Rectal smooth muscle tissue (tissue), 1 donor: ENCODE measurements at regions not wholly inside any gene's neighbourhood (a gene's known extent, or its start where the extent isn't known, plus 50 kb on each side); places are given as distances from the start of the nearest gene placed in this dataset.

Source experiments
- H3K27ac ChIP-seq: one replicate; pipeline ENCODE4 v1.7.0; 2013; ENCODE audit warnings: low read depth, low read length, inconsistent platforms
- H3K27me3 ChIP-seq: one replicate; pipeline ENCODE4 v1.7.0; 2013; ENCODE audit warnings: low read length; ENCODE audit not compliant: control insufficient read depth, insufficient read depth
- H3K36me3 ChIP-seq: one replicate; pipeline ENCODE4 v1.7.0; 2013; ENCODE audit warnings: low read length; ENCODE audit not compliant: control insufficient read depth, insufficient read depth
- H3K4me1 ChIP-seq: one replicate; pipeline ENCODE4 v1.7.0; 2013; ENCODE audit warnings: low read length; ENCODE audit not compliant: control insufficient read depth, insufficient read depth
- H3K4me3 ChIP-seq: one replicate; pipeline ENCODE4 v1.7.0; 2013; ENCODE audit warnings: low read length
- H3K9ac ChIP-seq: one replicate; pipeline ENCODE4 v1.7.0; 2013; ENCODE audit warnings: low read length

DNA sequence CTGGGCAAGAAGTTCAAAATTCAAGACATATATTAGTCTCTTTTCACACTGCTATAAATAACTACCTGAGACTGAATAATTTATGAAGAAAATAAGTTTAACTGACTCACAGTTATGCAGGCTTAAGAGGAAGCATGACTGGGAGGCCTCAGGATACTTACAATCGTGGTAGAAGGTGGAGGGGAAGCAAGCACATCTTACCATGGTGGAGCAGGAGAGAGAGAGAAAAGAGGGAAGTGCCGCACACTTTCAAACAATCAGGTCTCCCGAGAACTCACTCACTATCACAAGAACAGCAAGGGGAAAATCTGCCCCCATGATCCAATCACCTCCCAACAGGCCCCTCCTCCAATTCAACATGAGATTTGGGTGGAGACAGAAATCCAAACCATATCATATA is 273.3 kb upstream of the RASGEF1B start:
- no peaks in the 10 kb centered on the region for H3K36me3 ChIP-seq
- no peak overlapping the region for H3K9ac ChIP-seq
- no peaks in the 10 kb centered on the region for H3K4me1 ChIP-seq
- H3K27ac ChIP-seq = no peak overlapping the region
- H3K4me3 ChIP-seq = no peak overlapping the region
- H3K27me3 ChIP-seq = no peaks in the 10 kb centered on the region

DNA sequence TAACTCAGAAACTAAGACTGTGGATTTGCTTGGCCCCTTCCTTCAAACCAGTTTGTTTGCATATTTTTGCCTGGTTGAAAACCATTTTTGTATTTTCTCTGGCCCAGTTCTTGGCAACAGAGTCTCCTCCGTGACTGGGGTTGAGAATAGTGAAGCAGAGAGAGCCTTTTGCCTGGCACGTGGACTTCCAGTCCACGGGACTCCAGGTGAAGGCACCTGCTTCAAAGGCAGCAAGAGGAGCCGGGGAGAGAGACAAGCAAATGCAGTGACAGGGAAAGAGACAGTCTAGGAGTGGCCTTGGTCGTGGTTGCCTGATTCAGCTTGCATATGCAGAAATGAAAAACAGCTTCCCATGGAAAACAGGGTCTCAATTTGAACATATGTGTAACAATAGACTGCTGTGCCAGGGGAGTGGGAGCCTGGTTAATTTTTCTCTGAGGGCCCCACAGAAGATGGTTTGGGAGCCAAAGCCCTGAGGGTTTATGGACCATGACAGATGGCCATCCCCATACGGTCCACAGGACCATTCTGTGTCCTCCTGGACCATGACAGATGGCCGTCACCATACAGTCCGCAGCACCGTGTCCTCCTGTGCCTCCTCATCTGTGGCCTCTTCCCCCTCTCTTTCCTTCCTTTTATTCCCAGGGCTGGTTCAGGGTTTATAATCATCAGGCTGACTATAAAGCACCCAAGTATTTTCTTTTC is 272.2 kb upstream of the RASGEF1B start:
- Histone ChIP-seq H3K9ac (no peak overlapping the region), H3K27me3 (no peaks in the 10 kb centered on the region), H3K27ac (no peak overlapping the region), H3K36me3 (no peaks in the 10 kb centered on the region), H3K4me3 (no peak overlapping the region), H3K4me1 (no peaks in the 10 kb centered on the region)

- H3K4me1 ChIP-seq = no peaks in the 10 kb centered on the region
- H3K4me3 ChIP-seq = no peak overlapping the region
- no peak overlapping the region for H3K27ac ChIP-seq
- H3K9ac ChIP-seq = no peak overlapping the region
- no peaks in the 10 kb centered on the region for H3K36me3 ChIP-seq
- no peaks in the 10 kb centered on the region for H3K27me3 ChIP-seq
Measured at GRCh38 chr4:81740487-81740886, 268.8 kb upstream of the RASGEF1B start.

- H3K4me1 ChIP-seq = no peaks in the 10 kb centered on the region
- no peaks in the 10 kb centered on the region for H3K36me3 ChIP-seq
- H3K9ac ChIP-seq = no peak overlapping the region
- no peaks in the 10 kb centered on the region for H3K27me3 ChIP-seq
- H3K4me3 ChIP-seq = no peak overlapping the region
- no peak overlapping the region for H3K27ac ChIP-seq
Measured at GRCh38 chr4:81738891-81739290, 267.2 kb upstream of the RASGEF1B start.

- Histone ChIP-seq H3K36me3 (no peaks in the 10 kb centered on the region), H3K27ac (no peak overlapping the region), H3K9ac (no peak overlapping the region), H3K4me1 (no peaks in the 10 kb centered on the region), H3K27me3 (no peaks in the 10 kb centered on the region), H3K4me3 (no peak overlapping the region)
Measured at GRCh38 chr4:81737865-81738559, 266.3 kb upstream of the RASGEF1B start.

DNA sequence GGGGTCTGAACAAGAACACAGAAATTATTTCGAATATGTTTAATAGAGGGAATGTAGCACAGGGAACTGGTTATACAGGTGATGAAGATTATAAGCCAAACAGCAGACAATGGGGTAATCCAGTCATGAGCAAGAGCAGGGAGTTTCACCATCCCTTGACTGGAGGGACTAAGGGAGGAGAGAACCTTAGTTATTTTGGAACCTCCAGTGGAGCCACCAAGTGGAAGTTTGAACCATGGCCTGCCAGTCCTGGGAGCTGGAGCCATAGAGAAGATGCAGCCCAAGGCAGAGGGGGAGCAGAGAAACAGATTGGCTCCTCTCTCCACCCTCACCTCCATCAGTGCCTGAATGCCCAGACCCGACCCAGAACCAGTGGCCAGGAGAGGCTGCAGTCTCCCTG is 264.6 kb upstream of the RASGEF1B start:
- Histone ChIP-seq H3K36me3 (no peaks in the 10 kb centered on the region), H3K9ac (no peak overlapping the region), H3K4me1 (no peaks in the 10 kb centered on the region), H3K27me3 (no peaks in the 10 kb centered on the region), H3K27ac (no peak overlapping the region), H3K4me3 (no peak overlapping the region)

DNA sequence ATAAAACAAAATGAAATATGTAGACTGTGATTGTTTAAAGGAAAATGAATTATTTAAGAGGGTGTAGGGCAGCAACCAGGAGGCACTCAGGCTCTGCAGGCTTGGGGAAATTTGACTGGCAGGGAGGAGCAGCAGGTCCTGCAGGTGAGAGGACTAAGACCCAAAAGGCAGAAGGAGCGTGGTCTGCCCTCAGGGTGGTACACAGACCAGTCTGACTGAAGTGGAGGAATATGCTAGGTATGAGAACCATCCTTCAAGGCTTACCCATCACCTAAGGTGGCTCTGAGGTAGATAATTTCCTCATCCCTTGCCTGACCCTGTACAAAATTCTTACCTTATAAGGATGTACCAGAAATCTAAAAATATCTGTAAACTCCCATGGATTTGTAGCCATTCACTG is 261.3 kb upstream of the RASGEF1B start:
- Histone ChIP-seq H3K27ac (no peak overlapping the region), H3K27me3 (no peaks in the 10 kb centered on the region), H3K4me1 (no peaks in the 10 kb centered on the region), H3K36me3 (no peaks in the 10 kb centered on the region), H3K9ac (no peak overlapping the region), H3K4me3 (no peak overlapping the region)

GRCh38 chr4:81724925-81725329 is 253.2 kb upstream of the RASGEF1B start:
- Histone ChIP-seq H3K4me1 (no peaks in the 10 kb centered on the region), H3K27ac (no peak overlapping the region), H3K9ac (no peak overlapping the region), H3K36me3 (no peaks in the 10 kb centered on the region), H3K4me3 (no peak overlapping the region), H3K27me3 (no peaks in the 10 kb centered on the region)

GRCh38 chr4:81723927-81724587 is 252.3 kb upstream of the RASGEF1B start:
- Histone ChIP-seq H3K27me3 (no peaks in the 10 kb centered on the region), H3K4me1 (no peaks in the 10 kb centered on the region), H3K36me3 (no peaks in the 10 kb centered on the region), H3K27ac (no peak overlapping the region), H3K9ac (no peak overlapping the region), H3K4me3 (no peak overlapping the region)

- Histone ChIP-seq H3K9ac (no peak overlapping the region), H3K27ac (no peak overlapping the region), H3K27me3 (no peaks in the 10 kb centered on the region), H3K36me3 (no peaks in the 10 kb centered on the region), H3K4me3 (no peak overlapping the region), H3K4me1 (no peaks in the 10 kb centered on the region)
Measured at GRCh38 chr4:81723019-81723884, 251.5 kb upstream of the RASGEF1B start.

DNA sequence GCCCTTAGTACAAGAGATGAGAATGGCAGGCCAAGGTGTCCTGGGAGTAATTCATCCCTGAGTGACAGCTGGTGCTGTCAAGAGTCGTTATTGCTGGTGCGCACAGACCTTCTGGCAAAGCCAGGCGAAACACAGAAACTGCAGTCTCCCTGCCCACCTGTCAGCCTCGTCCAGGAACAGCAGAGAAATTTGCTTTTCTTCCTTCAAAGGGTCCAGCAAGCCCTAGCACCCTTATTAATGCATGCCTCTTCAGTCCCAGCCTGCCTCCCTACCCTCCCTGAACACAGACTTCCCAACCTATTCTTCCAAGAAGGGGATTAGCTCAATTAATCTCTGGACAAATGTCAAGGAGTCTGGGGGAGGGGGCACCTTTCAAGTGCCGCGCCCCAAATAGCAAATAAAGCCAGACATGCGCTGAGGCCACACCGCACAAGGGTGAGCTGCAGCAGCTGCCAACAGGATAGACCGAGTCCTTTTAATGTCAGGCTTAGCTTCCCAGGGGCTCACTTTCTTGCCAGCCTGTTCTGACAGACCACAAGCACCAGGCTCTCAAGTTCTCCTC is 250.7 kb upstream of the RASGEF1B start:
- H3K27ac ChIP-seq = no peak overlapping the region

DNA sequence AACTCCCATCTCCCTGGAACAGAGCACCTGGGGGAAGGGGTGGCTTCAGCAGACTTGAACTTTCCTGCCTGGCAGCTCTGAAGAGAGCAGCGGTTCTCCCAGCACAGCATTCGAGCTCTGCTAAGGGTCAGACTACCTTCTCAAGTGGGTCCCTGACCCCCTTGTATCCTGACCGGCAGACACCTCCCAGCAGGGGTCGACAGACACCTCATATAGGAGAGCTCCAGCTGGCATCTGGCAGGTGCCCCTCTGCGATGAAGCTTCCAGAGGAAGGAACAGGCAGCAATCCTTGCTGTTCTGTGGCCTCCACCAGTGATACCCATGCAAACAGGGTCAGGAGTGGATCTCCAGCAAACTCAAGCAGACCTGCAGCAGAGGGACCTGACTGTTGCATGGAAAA is 244.1 kb upstream of the RASGEF1B start:
- H3K27ac ChIP-seq = no peak overlapping the region
- H3K4me3 ChIP-seq = no peak overlapping the region
- H3K4me1 ChIP-seq = no peaks in the 10 kb centered on the region
- H3K9ac ChIP-seq = no peak overlapping the region
- H3K27me3 ChIP-seq = no peaks in the 10 kb centered on the region
- no peaks in the 10 kb centered on the region for H3K36me3 ChIP-seq

More for the DNA sequence above, 250.7 kb upstream of the RASGEF1B start:
- H3K27me3 ChIP-seq = no peaks in the 10 kb centered on the region
- no peak overlapping the region for H3K9ac ChIP-seq
- no peaks in the 10 kb centered on the region for H3K4me1 ChIP-seq
- H3K4me3 ChIP-seq = no peak overlapping the region
- H3K36me3 ChIP-seq = no peaks in the 10 kb centered on the region
